Prostate gland (tissue), 2 donors: ENCODE measurements at regions not wholly inside any gene's neighbourhood (a gene's known extent, or its start where the extent isn't known, plus 50 kb on each side); places are given as distances from the start of the nearest gene placed in this dataset.

Source experiments
- DNase-seq: peaks from one replicate; pipeline ENCODE4 v3.0.0-alpha.2; 2019; ENCODE audit warnings: low spot score
- H3K27ac ChIP-seq, 2 donors: fragments of 200-600 bp; sonication (generic); 2 replicates each; pipeline ENCODE4 v1.5.1; 2017 to 2019
- H3K27me3 ChIP-seq: fragments of 200-600 bp; sonication (generic); replicated peaks from 2 replicates; pipeline ENCODE4 v1.5.1; 2019; ENCODE audit not compliant: insufficient read depth
- H3K36me3 ChIP-seq, 2 donors: fragments of 200-600 bp; sonication (generic); 1 replicate in 1 of 2; 2 replicates in 1 of 2; pipeline versions ENCODE4 v1.5.1 to v1.8.1; 2017 to 2019
- H3K4me1 ChIP-seq: fragments of 200-600 bp; sonication (generic); replicated peaks from 2 replicates; pipeline ENCODE4 v1.5.1; 2019
- H3K4me3 ChIP-seq, 2 donors: fragments of 200-600 bp; sonication (generic); 2 replicates each; pipeline ENCODE4 v1.5.1; 2017 to 2019
- H3K9me3 ChIP-seq: fragments of 200-600 bp; sonication (generic); 2 replicates; pipeline ENCODE4 v1.5.1; 2017
- POLR2A ChIP-seq: fragments of 450-650 bp; IDR thresholded peaks from one replicate; pipeline ENCODE4 v1.6.1; 2016; ENCODE audit warnings: antibody characterized with exemption, mild to moderate bottlenecking
- POLR2AphosphoS5 ChIP-seq: sonication (generic); formaldehyde crosslinking; IDR thresholded peaks from one replicate; pipeline ENCODE4 v1.6.1; 2017; ENCODE audit warnings: antibody characterized with exemption
- WGBS: methylation state at CpG from one replicate; pipeline ENCODE4 v1.1.5; 2018; 5-methylcytosine and 5-hydroxymethylcytosine counted together
- intact Hi-C: fragments of 100-400 bp; cut with DNase I; formaldehyde crosslinking; loops from one replicate; pipeline ENCODE4 v1.14.2; 2022
- TF ChIP-seq, protein P1 (sequence below), 4 experiments: fragments of 200-600 bp in 2 of 4; fragments of 450-650 bp in 2 of 4; sonication (generic) in 2 of 4; IDR thresholded peaks; 1 replicate in 3 of 4; 2 replicates in 1 of 4; pipeline ENCODE4 v1.5.1; 2016 to 2019; ENCODE audit warnings: antibody characterized with exemption in 4 of 4, mild to moderate bottlenecking in 2 of 4, moderate library complexity in 2 of 4

DNA sequence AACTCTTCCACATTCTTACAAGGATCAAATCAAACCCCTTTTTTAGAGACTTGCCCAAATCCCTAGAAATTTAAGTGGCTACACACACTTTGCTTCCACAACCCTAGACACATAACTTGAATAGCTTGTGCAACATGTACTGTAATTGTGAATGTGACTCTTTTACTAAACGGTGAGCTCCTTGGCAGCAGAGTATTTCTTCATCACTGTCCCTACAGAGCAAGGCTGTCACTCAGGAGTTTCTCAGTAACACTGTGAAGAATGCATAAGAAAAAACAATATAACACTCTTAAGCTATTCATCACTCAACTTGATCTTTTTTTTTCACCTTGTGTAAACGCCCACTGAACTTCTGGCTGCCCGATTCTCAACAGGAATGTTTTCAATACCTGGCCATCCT lies 53.8 kb upstream of the ADAMTS18 start:
- WGBS, result 22% methylated on average over 3 of the region's 3 CpGs
- Histone ChIP-seq H3K4me1 (no peaks in the 10 kb centered on the region), H3K9me3 (no peaks in the 10 kb centered on the region), H3K4me3 (no peak overlapping the region), H3K36me3 (no peaks in the 10 kb centered on the region), H3K27me3 (no peaks in the 10 kb centered on the region), H3K27ac (no peak overlapping the region)
- intact Hi-C loops, result no loop called here
- TF ChIP-seq POLR2A (no peak), POLR2AphosphoS5 (no peak)
- TF ChIP-seq, protein P1, sequence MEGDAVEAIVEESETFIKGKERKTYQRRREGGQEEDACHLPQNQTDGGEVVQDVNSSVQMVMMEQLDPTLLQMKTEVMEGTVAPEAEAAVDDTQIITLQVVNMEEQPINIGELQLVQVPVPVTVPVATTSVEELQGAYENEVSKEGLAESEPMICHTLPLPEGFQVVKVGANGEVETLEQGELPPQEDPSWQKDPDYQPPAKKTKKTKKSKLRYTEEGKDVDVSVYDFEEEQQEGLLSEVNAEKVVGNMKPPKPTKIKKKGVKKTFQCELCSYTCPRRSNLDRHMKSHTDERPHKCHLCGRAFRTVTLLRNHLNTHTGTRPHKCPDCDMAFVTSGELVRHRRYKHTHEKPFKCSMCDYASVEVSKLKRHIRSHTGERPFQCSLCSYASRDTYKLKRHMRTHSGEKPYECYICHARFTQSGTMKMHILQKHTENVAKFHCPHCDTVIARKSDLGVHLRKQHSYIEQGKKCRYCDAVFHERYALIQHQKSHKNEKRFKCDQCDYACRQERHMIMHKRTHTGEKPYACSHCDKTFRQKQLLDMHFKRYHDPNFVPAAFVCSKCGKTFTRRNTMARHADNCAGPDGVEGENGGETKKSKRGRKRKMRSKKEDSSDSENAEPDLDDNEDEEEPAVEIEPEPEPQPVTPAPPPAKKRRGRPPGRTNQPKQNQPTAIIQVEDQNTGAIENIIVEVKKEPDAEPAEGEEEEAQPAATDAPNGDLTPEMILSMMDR (IDR thresholded peaks at IDR 0.05), result no peak
- DNase-seq, result no peak

DNA sequence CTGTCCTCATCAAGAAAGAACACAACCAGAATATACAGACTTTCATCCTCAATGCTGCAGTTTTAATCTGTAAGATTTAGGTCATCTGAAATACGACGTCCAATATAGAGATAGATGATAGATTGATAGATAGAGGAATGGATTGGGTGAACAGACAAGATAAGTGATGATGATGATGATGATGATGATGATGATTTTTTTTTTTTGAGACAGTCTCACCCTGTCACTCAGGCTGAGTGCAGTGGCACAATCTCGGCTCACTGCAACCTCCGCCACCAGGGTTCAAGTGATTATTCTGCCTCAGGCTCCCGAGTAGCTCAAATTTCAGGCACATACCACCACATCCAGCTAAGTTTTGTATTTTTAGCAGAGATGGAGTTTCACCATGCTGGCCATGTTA lies 56.3 kb upstream of the ADAMTS18 start:
- Histone ChIP-seq H3K9me3 (no peaks in the 10 kb centered on the region), H3K27me3 (no peaks in the 10 kb centered on the region), H3K36me3 (no peaks in the 10 kb centered on the region), H3K4me1 (no peaks in the 10 kb centered on the region), H3K4me3 (no peak overlapping the region), H3K27ac (no peak overlapping the region)
- no peak for TF ChIP-seq POLR2A
- TF ChIP-seq, protein P1 (IDR thresholded peaks at IDR 0.05), result no peak
- 84% methylated on average over 5 of the region's 5 CpGs for WGBS
- intact Hi-C loops, result no loop called here
- DNase-seq, result no peak

GRCh38 chr16:77496934-77497333 lies 62.1 kb upstream of the ADAMTS18 start:
- DNase-seq, result no peak
- Histone ChIP-seq H3K36me3 (no peaks in the 10 kb centered on the region), H3K9me3 (no peaks in the 10 kb centered on the region), H3K27ac (no peak overlapping the region), H3K4me3 (no peak overlapping the region), H3K27me3 (no peaks in the 10 kb centered on the region), H3K4me1 (no peaks in the 10 kb centered on the region)
- intact Hi-C loops, result no loop called here
- TF ChIP-seq, protein P1 (IDR thresholded peaks at IDR 0.05), result no peak
- WGBS, result 89% methylated on average over 2 of the region's 2 CpGs

GRCh38 chr16:77499373-77500285 lies 64.8 kb upstream of the ADAMTS18 start:
- Histone ChIP-seq H3K27ac (no peak overlapping the region), H3K9me3 (no peaks in the 10 kb centered on the region), H3K36me3 (no peaks in the 10 kb centered on the region), H3K4me3 (no peak overlapping the region), H3K4me1 (no peaks in the 10 kb centered on the region), H3K27me3 (no peaks in the 10 kb centered on the region)
- DNase-seq, result peak; percentile 37
- intact Hi-C loops, result no loop called here
- TF ChIP-seq POLR2A (no peak), POLR2AphosphoS5 (peak; percentile 55)
- 8% methylated on average over 12 of the region's 12 CpGs for WGBS

DNA sequence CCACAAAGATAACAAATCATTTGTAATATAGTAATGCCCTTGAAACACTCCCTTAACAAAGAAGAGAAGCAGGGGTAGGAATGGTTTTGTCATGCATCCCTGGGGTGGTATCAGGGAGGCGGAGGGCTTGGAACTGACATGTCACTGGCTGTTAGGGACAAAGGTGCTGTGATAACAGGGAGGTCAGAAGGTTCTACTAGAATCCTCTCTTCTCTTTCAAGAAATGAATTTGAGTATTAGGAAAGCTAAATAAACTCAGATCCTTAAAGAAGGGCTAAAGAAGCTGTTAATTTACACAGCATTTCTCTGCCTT lies 65.4 kb upstream of the ADAMTS18 start:
- TF ChIP-seq POLR2AphosphoS5 (no peak), POLR2A (no peak)
- TF ChIP-seq, protein P1 (IDR thresholded peaks at IDR 0.05), result no peak
- WGBS, result 97% methylated on average over 1 of the region's 1 CpG
- H3K27me3 ChIP-seq, result no peaks in the 10 kb centered on the region
- H3K9me3 ChIP-seq, result no peaks in the 10 kb centered on the region
- no peak overlapping the region for H3K4me3 ChIP-seq
- intact Hi-C loops, result no loop called here
- no peaks in the 10 kb centered on the region for H3K4me1 ChIP-seq
- DNase-seq, result no peak
- no peak overlapping the region for H3K27ac ChIP-seq
- H3K36me3 ChIP-seq, result no peaks in the 10 kb centered on the region
